Coronary artery (tissue), 2 donors: ENCODE measurements at regions not wholly inside any gene's neighbourhood (a gene's known extent, or its start where the extent isn't known, plus 50 kb on each side); places are given as distances from the start of the nearest gene placed in this dataset.

Experiments
- DNase-seq: peaks from one replicate; pipeline ENCODE4 v3.0.0-alpha.2; 2017; ENCODE audit warnings: low spot score
- H3K27ac ChIP-seq, 2 donors: fragments of 200-600 bp; sonication (generic); one replicate each; pipeline ENCODE4 v1.5.1; 2016 to 2019
- H3K4me3 ChIP-seq: fragments of 200-600 bp; sonication (generic); 2 replicates; pipeline ENCODE4 v1.5.1; 2016; ENCODE audit warnings: mild to moderate bottlenecking, moderate library complexity
- CTCF ChIP-seq: fragments of 200-600 bp; sonication (generic); IDR thresholded peaks from one replicate; pipeline ENCODE4 v1.5.1; 2019; ENCODE audit warnings: antibody characterized with exemption

GRCh38 chr13:80217614-80218456 is 123.1 kb downstream of the SPRY2 start:
- TF ChIP-seq CTCF = no peak
- Histone ChIP-seq H3K27ac (no peak overlapping the region), H3K4me3 (no peak overlapping the region)
- DNase-seq = no peak

GRCh38 chr13:80215368-80215767 is 125.6 kb downstream of the SPRY2 start:
- Histone ChIP-seq H3K4me3 (no peak overlapping the region), H3K27ac (no peak overlapping the region)
- TF ChIP-seq CTCF = no peak
- no peak for DNase-seq

GRCh38 chr13:80214521-80214991 is 126.4 kb downstream of the SPRY2 start:
- no peak overlapping the region for H3K4me3 ChIP-seq
- no peak for DNase-seq

GRCh38 chr13:80214050-80214449 is 126.9 kb downstream of the SPRY2 start:
- Histone ChIP-seq H3K4me3 (no peak overlapping the region), H3K27ac (no peak overlapping the region)
- no peak for TF ChIP-seq CTCF
- no peak for DNase-seq

More at GRCh38 chr13:80214521-80214991, 126.4 kb downstream of the SPRY2 start:
- no peak overlapping the region for H3K27ac ChIP-seq
- TF ChIP-seq CTCF = no peak

GRCh38 chr13:80213201-80213600 is 127.7 kb downstream of the SPRY2 start:
- Histone ChIP-seq H3K27ac (no peak overlapping the region), H3K4me3 (no peak overlapping the region)
- DNase-seq = no peak
- TF ChIP-seq CTCF = no peak

- no peak for DNase-seq
- TF ChIP-seq CTCF = no peak
- no peak overlapping the region for H3K27ac ChIP-seq
- H3K4me3 ChIP-seq = no peak overlapping the region
Measured at GRCh38 chr13:80211566-80211965, 129.4 kb downstream of the SPRY2 start.

- DNase-seq = no peak
- H3K27ac ChIP-seq = no peak overlapping the region
- TF ChIP-seq CTCF = no peak
- no peak overlapping the region for H3K4me3 ChIP-seq
Measured at GRCh38 chr13:80204642-80205041, 136.3 kb downstream of the SPRY2 start.
